GM21367 (cell line): ENCODE measurements at regions not wholly inside any gene's neighbourhood (a gene's known extent, or its start where the extent isn't known, plus 50 kb on each side); places are given as distances from the start of the nearest gene placed in this dataset.

Experiments used
- ATAC-seq: cut with Tn5 transposase; IDR thresholded peaks from one replicate; pipeline ENCODE4 v1.9.1; 2021; ENCODE audit not compliant: unreplicated experiment

DNA sequence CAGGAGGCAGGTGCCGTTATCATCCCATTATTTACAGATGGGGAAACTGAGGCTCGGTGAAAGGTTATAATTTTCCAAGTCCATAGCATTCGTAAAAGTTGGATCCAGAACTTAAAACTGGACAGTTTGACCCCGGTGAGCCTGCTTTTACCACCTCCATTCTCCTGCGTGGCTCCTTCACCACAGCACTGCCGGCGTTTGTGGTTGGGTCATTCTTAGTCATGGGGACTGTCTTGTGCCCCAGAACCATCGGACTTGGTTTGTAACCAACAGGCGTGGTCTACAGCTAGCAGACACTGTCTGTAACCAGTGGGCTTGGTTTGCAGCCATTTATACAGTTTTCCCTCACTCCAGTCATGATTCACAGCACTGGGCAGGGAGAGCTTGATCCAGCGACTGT lies 511.3 kb downstream of the NPHP4 start:
- ATAC-seq, result no peak

DNA sequence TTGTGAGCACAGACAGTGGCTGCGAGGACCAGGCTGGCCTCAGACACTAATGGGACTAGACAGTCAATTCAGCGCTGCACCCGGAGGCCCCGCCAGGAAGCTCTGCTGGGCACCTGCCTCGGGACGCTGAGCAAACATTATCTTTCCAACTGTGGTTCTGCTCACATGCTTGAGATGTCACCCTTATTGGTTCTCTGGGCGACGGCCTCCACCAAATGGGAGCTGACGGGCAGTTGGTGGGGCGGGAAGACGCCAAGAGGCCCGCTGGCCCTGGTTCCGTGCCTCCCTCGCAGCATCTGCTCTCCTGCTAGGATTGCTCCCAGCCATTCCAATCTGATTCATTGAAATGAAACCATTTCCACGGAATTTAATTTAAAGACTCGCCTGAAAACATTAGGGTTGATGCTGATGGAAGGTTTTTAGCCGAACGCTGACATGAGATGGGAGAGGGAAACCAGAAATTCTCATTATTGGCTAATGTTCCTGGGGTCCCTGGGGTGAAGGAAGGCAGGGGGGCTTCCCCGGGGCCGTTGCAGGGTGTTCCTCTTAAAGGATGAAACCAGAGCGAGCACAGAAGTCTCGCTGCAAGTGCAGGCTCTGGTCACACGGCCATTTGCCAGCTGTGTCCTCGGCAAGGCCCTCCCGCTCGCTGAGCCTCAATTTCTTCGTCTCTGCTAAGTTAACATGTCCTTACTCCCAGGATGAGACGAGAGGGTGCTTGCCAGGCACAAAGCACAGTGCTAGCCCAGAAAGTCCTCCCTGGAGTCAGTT lies 512.2 kb downstream of the NPHP4 start:
- no peak for ATAC-seq

- no peak for ATAC-seq
Measured at GRCh38 chr1:5478961-5479360, 513.3 kb downstream of the NPHP4 start.

- no peak for ATAC-seq
Measured at GRCh38 chr1:5478156-5478695, 514.0 kb downstream of the NPHP4 start.

GRCh38 chr1:5477716-5478115 lies 514.5 kb downstream of the NPHP4 start:
- ATAC-seq, result no peak

DNA sequence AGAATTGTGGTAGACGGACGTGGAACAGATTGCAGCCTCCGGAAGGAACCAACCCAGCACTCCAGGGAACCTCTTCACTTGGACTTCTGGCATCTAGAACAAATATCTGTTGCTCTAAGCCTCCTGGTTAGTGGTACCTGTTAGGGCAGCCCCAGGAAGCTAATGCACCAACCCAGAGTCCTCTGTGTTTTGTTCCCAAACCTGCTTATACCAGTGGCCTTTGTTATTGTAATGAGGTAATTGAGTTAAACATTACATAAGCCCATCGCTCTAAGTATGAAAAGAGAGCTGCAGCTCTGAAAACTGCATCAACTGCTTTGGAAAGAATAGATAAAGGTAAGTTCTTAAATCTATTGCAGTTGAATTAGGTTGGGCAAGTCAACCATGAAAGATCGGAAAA lies 516.7 kb downstream of the NPHP4 start:
- no peak for ATAC-seq

DNA sequence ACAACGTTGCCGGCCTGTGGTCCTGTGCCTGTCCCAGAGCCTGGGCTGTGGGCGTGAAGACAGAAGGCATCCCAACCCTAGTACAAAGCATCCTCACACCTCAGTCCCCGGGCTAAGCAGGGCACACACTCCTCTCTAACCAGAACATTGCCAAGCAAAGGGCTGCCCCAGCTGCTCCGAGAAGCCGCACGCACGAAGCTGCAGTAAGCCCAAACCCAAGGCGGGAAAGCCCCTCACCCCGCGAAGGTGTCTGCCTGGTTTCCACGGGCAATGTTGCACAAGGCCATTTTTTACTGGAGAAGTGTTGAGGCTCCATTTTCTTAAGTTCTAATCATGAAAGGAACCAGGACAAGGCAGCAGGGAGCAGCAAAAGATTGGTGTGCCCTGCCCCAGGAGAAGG lies 519.0 kb downstream of the NPHP4 start:
- no peak for ATAC-seq

DNA sequence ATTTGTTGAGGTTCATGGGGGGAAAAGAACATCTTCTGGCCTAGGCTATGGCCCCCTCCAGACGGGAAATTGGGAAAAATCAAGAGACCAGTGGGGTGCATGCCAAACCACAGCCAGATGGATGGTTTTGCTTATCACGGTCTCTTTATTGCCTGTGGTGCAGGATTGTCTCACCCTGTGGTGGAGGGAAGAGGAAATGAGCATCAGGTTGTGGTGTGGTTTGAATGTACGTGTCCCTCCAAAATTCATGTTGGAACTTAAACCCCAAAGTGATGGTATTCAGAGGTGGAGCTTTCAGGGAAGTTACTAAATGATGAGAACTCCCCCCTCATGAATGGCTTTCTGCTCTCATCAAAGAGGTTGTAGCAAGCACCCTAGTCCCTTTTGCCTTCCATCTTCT lies 525.7 kb downstream of the NPHP4 start:
- ATAC-seq, result no peak

- ATAC-seq, result no peak
Measured at GRCh38 chr1:5465281-5465711, 526.9 kb downstream of the NPHP4 start.

- ATAC-seq, result no peak
Measured at GRCh38 chr1:5464366-5464765, 527.9 kb downstream of the NPHP4 start.

GRCh38 chr1:5460974-5461373 lies 531.3 kb downstream of the NPHP4 start:
- no peak for ATAC-seq

- ATAC-seq, result no peak
Measured at GRCh38 chr1:5459839-5460610, 532.2 kb downstream of the NPHP4 start.

DNA sequence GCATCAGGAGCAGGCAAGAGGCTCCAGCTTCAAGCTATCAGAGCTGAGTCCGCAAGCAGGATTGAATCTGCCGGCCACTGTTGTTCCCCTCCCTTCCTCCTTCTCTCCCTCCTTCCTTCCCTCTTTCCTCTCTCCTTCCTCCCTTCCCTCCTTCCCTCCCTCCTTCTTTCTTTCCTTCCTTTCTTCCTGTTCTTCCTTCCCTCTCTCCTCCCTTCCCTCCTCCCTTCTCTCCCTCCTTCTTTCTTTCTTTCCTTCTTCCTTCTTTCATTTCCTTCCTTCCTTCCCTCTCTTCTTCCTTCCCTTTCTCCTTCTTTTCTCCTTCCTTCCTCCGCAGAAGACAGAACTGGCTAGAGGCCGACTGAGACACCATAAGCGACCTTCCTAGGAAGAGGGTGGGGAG lies 534.0 kb downstream of the NPHP4 start:
- no peak for ATAC-seq

DNA sequence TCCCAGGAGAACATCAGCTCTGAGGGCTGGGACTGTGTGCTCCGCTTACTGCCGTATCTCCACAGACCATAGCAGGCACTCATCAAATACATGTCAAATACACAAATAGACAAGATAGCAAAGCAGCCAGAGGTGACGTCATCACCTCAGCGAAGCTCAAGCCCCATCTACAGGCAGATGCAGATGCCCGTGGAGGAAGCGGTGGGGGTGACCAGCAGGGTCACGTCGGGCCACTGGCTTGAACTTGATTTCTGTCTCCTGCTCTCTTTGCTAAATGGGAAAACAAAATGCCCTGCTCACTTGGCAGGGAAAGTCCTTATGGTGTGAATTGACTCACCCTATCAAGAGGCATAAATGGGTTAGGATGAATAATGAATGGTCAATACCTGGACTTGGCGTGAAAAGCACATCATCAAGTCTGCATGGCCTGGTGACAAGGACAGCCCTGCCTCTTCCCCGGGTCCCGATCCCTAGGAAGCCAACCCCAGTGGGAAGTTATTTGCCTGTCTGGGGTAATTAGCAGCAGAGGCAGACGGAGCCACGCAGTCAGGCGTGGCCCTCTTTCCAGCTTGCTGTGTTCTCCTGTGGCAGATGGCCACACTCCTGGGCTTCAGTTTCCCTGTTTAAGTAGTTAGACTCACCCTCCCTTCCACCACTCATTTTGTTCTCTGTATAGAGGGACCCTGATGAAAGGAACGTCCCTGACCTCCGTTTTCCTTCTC lies 536.0 kb downstream of the NPHP4 start:
- ATAC-seq, result no peak

- no peak for ATAC-seq
Measured at GRCh38 chr1:5455651-5456050, 536.6 kb downstream of the NPHP4 start.

DNA sequence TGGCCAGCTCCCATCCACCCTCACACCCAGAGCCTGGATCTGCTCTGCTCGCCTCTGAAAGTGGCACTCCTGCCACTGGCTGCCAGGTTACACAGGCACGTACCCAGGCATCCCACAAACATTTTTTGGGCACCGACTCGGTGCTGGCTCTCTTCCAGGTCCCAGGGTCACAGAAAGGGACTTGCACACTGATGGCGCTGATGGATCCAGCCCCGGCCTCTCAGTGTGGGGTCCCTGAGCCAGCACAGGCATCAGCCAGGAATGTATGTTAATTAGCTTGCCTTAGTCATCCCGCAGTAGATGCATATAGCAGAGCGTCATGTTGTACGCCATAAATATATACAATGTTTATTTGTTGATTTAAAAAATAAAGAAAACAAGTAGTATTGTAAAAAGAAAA lies 537.2 kb downstream of the NPHP4 start:
- no peak for ATAC-seq

- ATAC-seq, result no peak
Measured at GRCh38 chr1:5453347-5453746, 538.9 kb downstream of the NPHP4 start.

- no peak for ATAC-seq
Measured at GRCh38 chr1:5451671-5452070, 540.6 kb downstream of the NPHP4 start.

DNA sequence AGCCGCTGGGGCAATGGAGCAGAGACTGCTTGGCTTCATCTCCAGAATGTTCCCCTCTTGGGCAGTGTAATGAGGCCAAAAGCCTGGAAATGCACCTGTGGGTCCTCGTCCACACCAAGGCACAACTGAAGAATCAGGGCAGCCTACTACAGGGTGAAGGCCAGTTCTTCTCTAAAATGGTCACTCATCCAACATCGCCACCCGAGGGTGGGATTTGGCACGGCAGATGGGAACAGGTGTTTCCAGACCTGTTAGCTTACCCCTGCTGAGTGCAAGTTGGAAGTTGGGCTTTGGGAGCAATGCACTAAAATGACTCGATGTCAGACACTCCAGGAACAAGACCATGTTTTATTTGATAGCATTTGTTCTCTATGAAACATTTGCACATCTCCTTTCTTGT lies 543.7 kb downstream of the NPHP4 start:
- no peak for ATAC-seq

- no peak for ATAC-seq
Measured at GRCh38 chr1:5447503-5447960, 544.7 kb downstream of the NPHP4 start.

- no peak for ATAC-seq
Measured at GRCh38 chr1:5444396-5444795, 547.8 kb downstream of the NPHP4 start.
